ENCODE measurements at regions not wholly inside any gene's neighbourhood (a gene's known extent, or its start where the extent isn't known, plus 50 kb on each side); places are given as distances from the start of the nearest gene placed in this dataset.

- no peak for DNase-seq (ENCODE audit: low spot score)
These were observed 54.0 kb upstream of the CWC22 start for GRCh38 chr2:180061085-180061484.

DNA sequence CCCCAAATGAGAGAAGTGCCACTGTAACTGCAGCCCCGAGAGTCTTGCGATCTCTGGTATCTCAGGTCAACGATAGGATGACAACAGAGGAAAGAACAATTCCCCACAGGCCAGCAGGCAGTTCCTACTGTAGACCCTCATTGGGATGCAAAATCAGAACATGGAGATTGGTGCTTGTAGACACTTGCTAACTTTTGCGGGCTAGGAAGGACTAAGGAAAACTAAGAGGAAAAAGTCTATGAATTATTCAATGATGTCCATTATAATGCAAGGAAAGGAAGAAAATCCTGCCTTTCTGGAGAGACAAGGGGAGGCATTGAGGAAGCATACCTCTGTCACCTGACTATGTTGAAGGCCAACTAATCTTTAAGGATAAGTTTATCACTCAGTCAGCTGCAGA, 51.9 kb upstream of the CWC22 start:
- no peak for DNase-seq (ENCODE audit: low spot score)

GRCh38 chr2:180057706-180058412, 50.8 kb upstream of the CWC22 start:
- DNase-seq (ENCODE audit: low spot score), result no peak

Data from HuH-7.5 (cell line).